ENCODE measurements at regions not wholly inside any gene's neighbourhood (a gene's known extent, or its start where the extent isn't known, plus 50 kb on each side); places are given as distances from the start of the nearest gene placed in this dataset.

- TF ChIP-seq CHD2 (IDR thresholded peaks at IDR 0.05; ENCODE audit: low read depth, low read length) (no peak), CTCF (CRISPR knock-in tag; IDR thresholded peaks at IDR 0.05) (no peak), KAT8 (CRISPR knock-in tag; IDR thresholded peaks at IDR 0.05) (no peak), FOXO1 (CRISPR knock-in tag; IDR thresholded peaks at IDR 0.05) (no peak), TFE3 (CRISPR knock-in tag; IDR thresholded peaks at IDR 0.05) (no peak), TEAD3 (CRISPR knock-in tag; optimal IDR thresholded peaks at IDR 0.05; ENCODE audit: borderline replicate concordance) (no peak), IRX3 (CRISPR knock-in tag; IDR thresholded peaks at IDR 0.05; ENCODE audit: borderline replicate concordance, low read depth) (no peak), HINFP (CRISPR knock-in tag; IDR thresholded peaks at IDR 0.05; ENCODE audit: low read depth) (no peak), ZNF878 (CRISPR knock-in tag; IDR thresholded peaks at IDR 0.05) (no peak), BRCA1 (CRISPR knock-in tag; IDR thresholded peaks at IDR 0.05) (no peak), HNF4G (IDR thresholded peaks at IDR 0.05; ENCODE audit: borderline replicate concordance, low read depth, low read length) (no peak), HNF4G (CRISPR knock-in tag; IDR thresholded peaks at IDR 0.05; ENCODE audit: borderline replicate concordance, low read depth) (no peak), HNRNPH1 (optimal IDR thresholded peaks at IDR 0.05; ENCODE audit: low read depth, low read length) (no peak), PCBP2 (optimal IDR thresholded peaks at IDR 0.05; ENCODE audit: low read depth, low read length, poor library complexity, severe bottlenecking) (no peak)
These were observed 234.3 kb downstream of the TLE4 start for GRCh38 chr9:79806086-79806485.
